Uterus (tissue), 3 donors: ENCODE measurements at regions not wholly inside any gene's neighbourhood (a gene's known extent, or its start where the extent isn't known, plus 50 kb on each side); places are given as distances from the start of the nearest gene placed in this dataset.

Experiments used
- DNase-seq, 2 donors: peaks; one replicate each; pipeline ENCODE4 v3.0.0-alpha.2; 2019 to 2020
- H3K27ac ChIP-seq, 2 donors: fragments of 200-600 bp; sonication (generic); 1 replicate in 1 of 2; 2 replicates in 1 of 2; pipeline ENCODE4 v1.5.1; 2016 to 2018
- H3K27me3 ChIP-seq, 2 donors: fragments of 200-600 bp; sonication (generic); one replicate each; pipeline ENCODE4 v1.5.1; 2018 to 2019; ENCODE audit warnings: control low read depth in 1 of 2
- H3K36me3 ChIP-seq, 2 donors: fragments of 200-600 bp; sonication (generic); one replicate each; pipeline ENCODE4 v1.5.1; 2019; ENCODE audit warnings: control low read depth in 1 of 2
- H3K4me1 ChIP-seq, 2 donors: fragments of 200-600 bp; sonication (generic); one replicate each; pipeline ENCODE4 v1.5.1; 2018 to 2019; ENCODE audit warnings: control low read depth in 1 of 2
- H3K4me3 ChIP-seq, 2 donors: fragments of 200-600 bp; sonication (generic); 1 replicate in 1 of 2; 2 replicates in 1 of 2; pipeline ENCODE4 v1.5.1; 2018 to 2019; ENCODE audit warnings: mild to moderate bottlenecking in 1 of 2
- H3K9me3 ChIP-seq, 2 donors: fragments of 200-600 bp; sonication (generic); one replicate each; pipeline ENCODE4 v1.5.1; 2019; ENCODE audit warnings: control low read depth in 1 of 2
- CTCF ChIP-seq, 4 experiments: fragments of 200-600 bp in 2 of 4; fragments of 450-650 bp in 2 of 4; sonication (generic) in 2 of 4; IDR thresholded peaks; one replicate each; pipeline ENCODE4 v1.5.1; 2016 to 2019; ENCODE audit warnings: antibody characterized with exemption in 4 of 4, mild to moderate bottlenecking in 2 of 4, moderate library complexity in 1 of 4
- POLR2A ChIP-seq, 2 donors: fragments of 450-650 bp; IDR thresholded peaks; one replicate each; pipeline ENCODE4 v1.6.1; 2016; ENCODE audit warnings: antibody characterized with exemption in 2 of 2, mild to moderate bottlenecking in 1 of 2, moderate library complexity in 1 of 2
- intact Hi-C: fragments of 100-400 bp; cut with DNase I; formaldehyde crosslinking; loops from one replicate; pipeline ENCODE4 v1.15.1; 2023; ENCODE audit warnings: low total_unique reads
- donor health status: DM: yes; HTN: yes; CAD: no.

- Histone ChIP-seq H3K27ac (no peak overlapping the region), H3K36me3 (no peaks in the 10 kb centered on the region), H3K9me3 (no peaks in the 10 kb centered on the region), H3K27me3 (no peaks in the 10 kb centered on the region), H3K4me1 (no peaks in the 10 kb centered on the region), H3K4me3 (no peak overlapping the region)
- intact Hi-C loops = no loop called here
- DNase-seq = no peak
- TF ChIP-seq CTCF (IDR thresholded peaks at IDR 0.05) = no peak
- no peak for TF ChIP-seq POLR2A (IDR thresholded peaks at IDR 0.05)
These were observed 1216.9 kb upstream of the GBE1 start for GRCh38 chr3:82978368-82978767.

- Histone ChIP-seq H3K9me3 (no peaks in the 10 kb centered on the region), H3K27me3 (no peaks in the 10 kb centered on the region), H3K4me3 (no peak overlapping the region), H3K36me3 (no peaks in the 10 kb centered on the region), H3K27ac (no peak overlapping the region), H3K4me1 (no peaks in the 10 kb centered on the region)
- intact Hi-C loops = no loop called here
- TF ChIP-seq CTCF (IDR thresholded peaks at IDR 0.05) (no peak), POLR2A (IDR thresholded peaks at IDR 0.05) (no peak)
- no peak for DNase-seq
These were observed 1216.4 kb upstream of the GBE1 start for GRCh38 chr3:82977871-82978270.

GRCh38 chr3:82973791-82974190, 1212.3 kb upstream of the GBE1 start:
- TF ChIP-seq CTCF (IDR thresholded peaks at IDR 0.05) (no peak), POLR2A (IDR thresholded peaks at IDR 0.05) (no peak)
- H3K36me3 ChIP-seq = no peaks in the 10 kb centered on the region
- H3K27ac ChIP-seq = no peak overlapping the region
- intact Hi-C loops = no loop called here
- no peak for DNase-seq
- no peaks in the 10 kb centered on the region for H3K9me3 ChIP-seq
- H3K4me1 ChIP-seq = no peaks in the 10 kb centered on the region
- H3K27me3 ChIP-seq = no peaks in the 10 kb centered on the region
- no peak overlapping the region for H3K4me3 ChIP-seq

- H3K27me3 ChIP-seq = no peaks in the 10 kb centered on the region
- H3K4me1 ChIP-seq = no peaks in the 10 kb centered on the region
- TF ChIP-seq POLR2A (IDR thresholded peaks at IDR 0.05) (no peak), CTCF (IDR thresholded peaks at IDR 0.05) (no peak)
- H3K36me3 ChIP-seq = no peaks in the 10 kb centered on the region
- H3K9me3 ChIP-seq = no peaks in the 10 kb centered on the region
- intact Hi-C loops = no loop called here
- no peak overlapping the region for H3K27ac ChIP-seq
- no peak overlapping the region for H3K4me3 ChIP-seq
- no peak for DNase-seq
These were observed 1198.9 kb upstream of the GBE1 start for GRCh38 chr3:82960379-82960778.

GRCh38 chr3:82957696-82958095, 1196.3 kb upstream of the GBE1 start:
- H3K4me3 ChIP-seq = no peak overlapping the region

More at GRCh38 chr3:82957696-82958095, 1196.3 kb upstream of the GBE1 start:
- no peak overlapping the region for H3K27ac ChIP-seq
- H3K4me1 ChIP-seq = no peaks in the 10 kb centered on the region
- intact Hi-C loops = no loop called here
- no peak for DNase-seq
- no peaks in the 10 kb centered on the region for H3K27me3 ChIP-seq
- TF ChIP-seq CTCF (IDR thresholded peaks at IDR 0.05) (no peak), POLR2A (IDR thresholded peaks at IDR 0.05) (no peak)
- H3K36me3 ChIP-seq = no peaks in the 10 kb centered on the region
- no peaks in the 10 kb centered on the region for H3K9me3 ChIP-seq
